ENCODE measurements at regions not wholly inside any gene's neighbourhood (a gene's known extent, or its start where the extent isn't known, plus 50 kb on each side); places are given as distances from the start of the nearest gene placed in this dataset.

- H3K4me3 ChIP-seq (ENCODE audit: low read length) = no peak overlapping the region
- H3K27ac ChIP-seq (ENCODE audit: low read length) = no peak overlapping the region
- H3K9me3 ChIP-seq (ENCODE audit: low read length) = no peaks in the 10 kb centered on the region
- no peak for TF ChIP-seq SMC3 (conservative IDR thresholded peaks at IDR 0.05; ENCODE audit: poor library complexity)
- no peak for TF ChIP-seq MXI1 (conservative IDR thresholded peaks at IDR 0.05; ENCODE audit: poor library complexity, severe bottlenecking)
- TF ChIP-seq EP300 (conservative IDR thresholded peaks at IDR 0.05; ENCODE audit: poor library complexity, severe bottlenecking) = no peak
- no peak for TF ChIP-seq REST (IDR thresholded peaks at IDR 0.05; ENCODE audit: borderline replicate concordance)
- no peak for TF ChIP-seq RAD21 (conservative IDR thresholded peaks at IDR 0.05)
- TF ChIP-seq EZH2 (IDR thresholded peaks at IDR 0.05; ENCODE audit: borderline replicate concordance, insufficient read depth, low read length, poor library complexity, severe bottlenecking) = no peak
- TF ChIP-seq POLR2AphosphoS5 (IDR thresholded peaks at IDR 0.05) = no peak
- no peak for TF ChIP-seq CTCF (IDR thresholded peaks at IDR 0.05; ENCODE audit: poor library complexity, severe bottlenecking)
- no peaks in the 10 kb centered on the region for H3K9me2 ChIP-seq (ENCODE audit: insufficient read depth, low read length)
- no peaks in the 10 kb centered on the region for H3K79me2 ChIP-seq (replicated peaks; ENCODE audit: insufficient read depth, low read length)
- H3K9ac ChIP-seq (ENCODE audit: low read length) = no peak overlapping the region
- H4K20me1 ChIP-seq (ENCODE audit: insufficient read depth) = no peaks in the 10 kb centered on the region
- no peak overlapping the region for H2AFZ ChIP-seq (ENCODE audit: low read depth, low read length)
- no peaks in the 10 kb centered on the region for H3K27me3 ChIP-seq (ENCODE audit: insufficient read depth, low read depth, low read length)
- no peaks in the 10 kb centered on the region for H3F3A ChIP-seq (ENCODE audit: insufficient read depth, low read length, poor library complexity, severe bottlenecking)
- no peaks in the 10 kb centered on the region for H3K36me3 ChIP-seq (ENCODE audit: insufficient read depth, low read length)
- H3K4me2 ChIP-seq (ENCODE audit: low read length) = no peak overlapping the region
Measured at GRCh38 chr2:119088416-119088815, 70.1 kb downstream of the C1QL2 start.

- Histone ChIP-seq H4K20me1 (ENCODE audit: insufficient read depth) (no peaks in the 10 kb centered on the region), H3K4me3 (ENCODE audit: low read length) (no peak overlapping the region), H3K9ac (ENCODE audit: low read length) (no peak overlapping the region), H3F3A (ENCODE audit: insufficient read depth, low read length, poor library complexity, severe bottlenecking) (no peaks in the 10 kb centered on the region), H3K36me3 (ENCODE audit: insufficient read depth, low read length) (no peaks in the 10 kb centered on the region), H3K27me3 (ENCODE audit: insufficient read depth, low read depth, low read length) (no peaks in the 10 kb centered on the region), H3K4me2 (ENCODE audit: low read length) (no peak overlapping the region), H3K27ac (ENCODE audit: low read length) (no peak overlapping the region), H3K9me2 (ENCODE audit: insufficient read depth, low read length) (no peaks in the 10 kb centered on the region), H2AFZ (ENCODE audit: low read depth, low read length) (no peak overlapping the region), H3K79me2 (replicated peaks; ENCODE audit: insufficient read depth, low read length) (no peaks in the 10 kb centered on the region), H3K9me3 (ENCODE audit: low read length) (no peaks in the 10 kb centered on the region)
- TF ChIP-seq TAF1 (IDR thresholded peaks at IDR 0.05; ENCODE audit: low read depth) = no peak
- no peak for TF ChIP-seq REST (IDR thresholded peaks at IDR 0.05; ENCODE audit: borderline replicate concordance)
- no peak for TF ChIP-seq EP300 (conservative IDR thresholded peaks at IDR 0.05; ENCODE audit: poor library complexity, severe bottlenecking)
- TF ChIP-seq MXI1 (conservative IDR thresholded peaks at IDR 0.05; ENCODE audit: poor library complexity, severe bottlenecking) = no peak
- TF ChIP-seq POLR2AphosphoS5 (IDR thresholded peaks at IDR 0.05) = no peak
- no peak for TF ChIP-seq SMC3 (conservative IDR thresholded peaks at IDR 0.05; ENCODE audit: poor library complexity)
- no peak for TF ChIP-seq EZH2 (IDR thresholded peaks at IDR 0.05; ENCODE audit: borderline replicate concordance, insufficient read depth, low read length, poor library complexity, severe bottlenecking)
- no peak for TF ChIP-seq RAD21 (conservative IDR thresholded peaks at IDR 0.05)
- no peak for TF ChIP-seq CTCF (IDR thresholded peaks at IDR 0.05; ENCODE audit: poor library complexity, severe bottlenecking)
Measured at GRCh38 chr2:119086327-119086726, 72.2 kb downstream of the C1QL2 start.
